Fibroblast of lung (primary cell): ENCODE measurements at regions not wholly inside any gene's neighbourhood (a gene's known extent, or its start where the extent isn't known, plus 50 kb on each side); places are given as distances from the start of the nearest gene placed in this dataset.
A peak's percentile ranks its signal among the peaks of the same experiment; 100 is the strongest.

Experiments used
- DNase-seq, 2 donors: peaks; one replicate each; pipeline versions ENCODE4 v3.0.0 to v3.0.0-alpha.2; 2010; ENCODE audit warnings: low read depth in 2 of 2
- H2AFZ ChIP-seq: 2 replicates; pipeline ENCODE4 v1.5.1; 2012; ENCODE audit warnings: low read length, control low read depth, inconsistent platforms
- H3K27ac ChIP-seq: 2 replicates; pipeline ENCODE4 v1.5.1; 2011; ENCODE audit warnings: low read length, control low read depth; ENCODE audit not compliant: insufficient read depth
- H3K27me3 ChIP-seq: 2 replicates; pipeline ENCODE4 v1.5.1; 2011; ENCODE audit warnings: mild to moderate bottlenecking, low read length; ENCODE audit not compliant: control insufficient read depth, insufficient read depth
- H3K36me3 ChIP-seq: 2 replicates; pipeline ENCODE4 v1.5.1; 2011; ENCODE audit warnings: low read length; ENCODE audit not compliant: control insufficient read depth, insufficient read depth
- H3K4me1 ChIP-seq: 2 replicates; pipeline ENCODE4 v1.5.1; 2011; ENCODE audit warnings: low read length; ENCODE audit not compliant: control insufficient read depth, insufficient read depth; ENCODE audit errors: extremely low read depth
- H3K4me2 ChIP-seq: 2 replicates; pipeline ENCODE4 v1.5.1; 2011; ENCODE audit warnings: low read length, control low read depth; ENCODE audit not compliant: insufficient read depth; ENCODE audit errors: extremely low read depth
- H3K4me3 ChIP-seq, 4 experiments: fragments of 200-600 bp in 1 of 4; sonication (generic) in 1 of 4; replicated peaks in 1 of 4; 2 replicates each; pipeline ENCODE4 v1.5.1; 2011 to 2016; ENCODE audit warnings: low read length in 4 of 4, low read depth in 3 of 4, mild to moderate bottlenecking in 3 of 4, control low read depth in 2 of 4, inconsistent platforms in 1 of 4, mixed read lengths in 1 of 4; ENCODE audit not compliant: insufficient read depth in 1 of 4; ENCODE audit errors: control extremely low read depth in 1 of 4
- H3K79me2 ChIP-seq: 2 replicates; pipeline ENCODE4 v1.5.1; 2012; ENCODE audit warnings: mild to moderate bottlenecking, low read length, inconsistent platforms; ENCODE audit not compliant: control insufficient read depth, insufficient read depth
- H3K9ac ChIP-seq: 2 replicates; pipeline ENCODE4 v1.5.1; 2011; ENCODE audit warnings: mild to moderate bottlenecking, low read length, control low read depth; ENCODE audit not compliant: insufficient read depth
- H3K9me3 ChIP-seq: 2 replicates; pipeline ENCODE4 v1.5.1; 2012; ENCODE audit warnings: low read depth, low read length; ENCODE audit not compliant: control insufficient read depth, insufficient read depth
- H4K20me1 ChIP-seq: 2 replicates; pipeline ENCODE4 v1.5.1; 2011; ENCODE audit warnings: low read length; ENCODE audit not compliant: control insufficient read depth, insufficient read depth; ENCODE audit errors: extremely low read depth
- CTCF ChIP-seq, 2 donors: IDR thresholded peaks in 1 of 2; conservative IDR thresholded peaks in 1 of 2; 1 replicate in 1 of 2; 2 replicates in 1 of 2; pipeline ENCODE4 v1.5.1; 2011 to 2012; ENCODE audit warnings: low read length in 2 of 2, control low read depth in 1 of 2, inconsistent platforms in 1 of 2, low read depth in 1 of 2, mild to moderate bottlenecking in 1 of 2
- EZH2 ChIP-seq: IDR thresholded peaks from 2 replicates; pipeline ENCODE4 v1.5.1; 2012; ENCODE audit warnings: low read length, control low read depth, mild to moderate bottlenecking; ENCODE audit errors: missing control alignments

- Histone ChIP-seq H3K27me3 (no peaks in the 10 kb centered on the region), H3K27ac (no peak overlapping the region), H3K9me3 (no peaks in the 10 kb centered on the region), H3K4me2 (no peak overlapping the region), H4K20me1 (no peaks in the 10 kb centered on the region), H3K36me3 (no peaks in the 10 kb centered on the region), H3K79me2 (no peaks in the 10 kb centered on the region), H3K9ac (no peak overlapping the region), H2AFZ (no peak overlapping the region), H3K4me3 (no peak overlapping the region), H3K4me1 (no peaks in the 10 kb centered on the region)
- DNase-seq, result peak; percentile 80 to 92
- TF ChIP-seq EZH2 (no peak), CTCF (conservative IDR thresholded peaks at IDR 0.05 in 1 of 2, IDR thresholded peaks at IDR 0.05 in 1 of 2; ENCODE audit: low read depth in 1 of 2, low read length in 2 of 2) (no peak)
Measured at GRCh38 chr7:41085244-41085643, 617.6 kb downstream of the INHBA start.

GRCh38 chr7:41084381-41084780 is 618.5 kb downstream of the INHBA start:
- Histone ChIP-seq H4K20me1 (no peaks in the 10 kb centered on the region), H3K4me3 (no peak overlapping the region), H3K4me1 (no peaks in the 10 kb centered on the region), H2AFZ (no peak overlapping the region), H3K9me3 (no peaks in the 10 kb centered on the region), H3K9ac (no peak overlapping the region), H3K27ac (no peak overlapping the region), H3K79me2 (no peaks in the 10 kb centered on the region), H3K36me3 (no peaks in the 10 kb centered on the region), H3K4me2 (no peak overlapping the region), H3K27me3 (no peaks in the 10 kb centered on the region)
- peak in 1 of 2 donors; percentile 59 for DNase-seq
- no peak for TF ChIP-seq CTCF (conservative IDR thresholded peaks at IDR 0.05 in 1 of 2, IDR thresholded peaks at IDR 0.05 in 1 of 2; ENCODE audit: low read depth in 1 of 2, low read length in 2 of 2)
- no peak for TF ChIP-seq EZH2

GRCh38 chr7:41069635-41070034 is 633.3 kb downstream of the INHBA start:
- Histone ChIP-seq H3K4me3 (no peak overlapping the region), H4K20me1 (no peaks in the 10 kb centered on the region), H2AFZ (no peak overlapping the region), H3K4me1 (no peaks in the 10 kb centered on the region), H3K9ac (no peak overlapping the region), H3K27me3 (no peaks in the 10 kb centered on the region), H3K27ac (no peak overlapping the region), H3K9me3 (no peaks in the 10 kb centered on the region), H3K36me3 (no peaks in the 10 kb centered on the region), H3K4me2 (no peak overlapping the region), H3K79me2 (no peaks in the 10 kb centered on the region)
- no peak for DNase-seq
- no peak for TF ChIP-seq EZH2
- no peak for TF ChIP-seq CTCF (conservative IDR thresholded peaks at IDR 0.05 in 1 of 2, IDR thresholded peaks at IDR 0.05 in 1 of 2; ENCODE audit: low read depth in 1 of 2, low read length in 2 of 2)
